HG03469 (cell line): ENCODE measurements at regions not wholly inside any gene's neighbourhood (a gene's known extent, or its start where the extent isn't known, plus 50 kb on each side); places are given as distances from the start of the nearest gene placed in this dataset.

ENCODE experiments used
- ATAC-seq: cut with Tn5 transposase; IDR thresholded peaks from one replicate; pipeline ENCODE4 v1.9.1; 2021; ENCODE audit warnings: mild to moderate bottlenecking, moderate library complexity, moderate number of reproducible peaks; ENCODE audit not compliant: unreplicated experiment

GRCh38 chr2:16566701-16567100 lies 98.9 kb downstream of the CYRIA start:
- ATAC-seq: no peak

- ATAC-seq: no peak
Observed at GRCh38 chr2:16565481-16565880, 100.2 kb downstream of the CYRIA start.

GRCh38 chr2:16561676-16562075 lies 104.0 kb downstream of the CYRIA start:
- ATAC-seq: no peak

- no peak for ATAC-seq
Observed at GRCh38 chr2:16561251-16561650, 104.4 kb downstream of the CYRIA start.

GRCh38 chr2:16559278-16560067 lies 106.2 kb downstream of the CYRIA start:
- ATAC-seq: no peak

- no peak for ATAC-seq
Observed at GRCh38 chr2:16554060-16554583, 111.5 kb downstream of the CYRIA start.

- ATAC-seq: no peak
Observed at GRCh38 chr2:16553226-16553625, 112.4 kb downstream of the CYRIA start.

- ATAC-seq: no peak
Observed at GRCh38 chr2:16552202-16552601, 113.4 kb downstream of the CYRIA start.

GRCh38 chr2:16548036-16548435 lies 117.6 kb downstream of the CYRIA start:
- no peak for ATAC-seq

- no peak for ATAC-seq
Observed at GRCh38 chr2:16546128-16546754, 119.4 kb downstream of the CYRIA start.

GRCh38 chr2:16538707-16539106 lies 126.9 kb downstream of the CYRIA start:
- no peak for ATAC-seq

- ATAC-seq: no peak
Observed at GRCh38 chr2:16537347-16537746, 128.3 kb downstream of the CYRIA start.

GRCh38 chr2:16526193-16526592 lies 139.4 kb downstream of the CYRIA start:
- no peak for ATAC-seq

GRCh38 chr2:16525265-16525887 lies 140.3 kb downstream of the CYRIA start:
- ATAC-seq: no peak

- ATAC-seq: no peak
Observed at GRCh38 chr2:16523711-16524110, 141.9 kb downstream of the CYRIA start.

GRCh38 chr2:16522031-16522831 lies 143.4 kb downstream of the CYRIA start:
- no peak for ATAC-seq

GRCh38 chr2:16520891-16521290 lies 144.7 kb downstream of the CYRIA start:
- no peak for ATAC-seq

- ATAC-seq: no peak
Observed at GRCh38 chr2:16515696-16516095, 149.9 kb downstream of the CYRIA start.

- ATAC-seq: no peak
Observed at GRCh38 chr2:16513626-16514025, 152.0 kb downstream of the CYRIA start.

GRCh38 chr2:16511041-16511440 lies 154.6 kb downstream of the CYRIA start:
- no peak for ATAC-seq

- ATAC-seq: no peak
Observed at GRCh38 chr2:16509042-16509441, 156.6 kb downstream of the CYRIA start.
